ENCODE measurements at regions not wholly inside any gene's neighbourhood (a gene's known extent, or its start where the extent isn't known, plus 50 kb on each side); places are given as distances from the start of the nearest gene placed in this dataset.

DNA sequence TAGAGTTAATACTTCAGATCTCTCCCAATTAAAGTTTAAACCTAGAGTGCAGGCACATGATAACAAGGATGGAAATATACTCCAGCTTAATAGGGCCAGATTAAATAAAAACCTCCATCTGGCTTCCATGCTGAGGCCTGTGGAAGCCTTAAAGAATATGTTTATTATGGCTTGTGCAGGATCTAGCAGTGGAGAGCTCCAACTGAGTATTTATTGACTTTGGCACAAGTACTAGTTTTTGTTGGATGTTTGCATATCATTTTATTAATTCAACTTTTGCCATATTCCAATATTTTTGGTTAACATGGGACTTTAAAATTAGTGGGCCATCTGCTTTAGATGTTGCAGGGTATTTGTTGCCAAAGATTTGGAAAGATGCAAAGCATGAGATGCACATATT, 860.4 kb upstream of the SOX11 start:
- Histone ChIP-seq H3K9me3 (no peaks in the 10 kb centered on the region; the same call in 1 of the 2 replicates), H3K36me3 (replicated peaks) (no peaks in the 10 kb centered on the region), H3K27me3 (ENCODE audit: low read depth) (no peaks in the 10 kb centered on the region), H3K4me1 (no peaks in the 10 kb centered on the region), H3K4me3 (no peak overlapping the region)
- no peak for DNase-seq (ENCODE audit: low spot score in 2 of 2)
- in situ Hi-C loops (cut with MboI; ENCODE audit: low sequenced_read_pairs): no loop called here

DNA sequence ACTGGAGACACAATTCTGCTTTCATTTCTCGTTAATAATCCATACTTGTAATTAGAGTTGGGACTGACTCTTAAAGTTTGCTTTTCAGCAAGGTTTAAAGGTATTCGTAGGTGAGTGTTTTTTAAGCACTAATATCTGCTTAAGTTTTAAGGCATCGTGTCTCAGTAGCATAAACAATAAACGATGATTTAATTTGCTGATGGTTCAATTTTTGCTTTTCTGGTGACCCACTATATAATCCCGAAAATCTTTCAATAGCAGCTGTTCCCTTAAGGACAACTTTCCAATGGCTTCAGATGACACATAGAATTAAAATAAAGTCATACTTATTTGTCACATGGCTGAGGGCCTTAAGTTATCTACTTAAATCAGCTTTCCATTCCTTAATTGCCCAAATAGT, 859.5 kb upstream of the SOX11 start:
- in situ Hi-C loops (cut with MboI; ENCODE audit: low sequenced_read_pairs): no loop called here
- Histone ChIP-seq H3K36me3 (replicated peaks) (no peaks in the 10 kb centered on the region), H3K4me1 (no peaks in the 10 kb centered on the region), H3K4me3 (no peak overlapping the region), H3K9me3 (no peaks in the 10 kb centered on the region; the same call in 1 of the 2 replicates), H3K27me3 (ENCODE audit: low read depth) (no peaks in the 10 kb centered on the region)
- DNase-seq (ENCODE audit: low spot score in 2 of 2): no peak

DNA sequence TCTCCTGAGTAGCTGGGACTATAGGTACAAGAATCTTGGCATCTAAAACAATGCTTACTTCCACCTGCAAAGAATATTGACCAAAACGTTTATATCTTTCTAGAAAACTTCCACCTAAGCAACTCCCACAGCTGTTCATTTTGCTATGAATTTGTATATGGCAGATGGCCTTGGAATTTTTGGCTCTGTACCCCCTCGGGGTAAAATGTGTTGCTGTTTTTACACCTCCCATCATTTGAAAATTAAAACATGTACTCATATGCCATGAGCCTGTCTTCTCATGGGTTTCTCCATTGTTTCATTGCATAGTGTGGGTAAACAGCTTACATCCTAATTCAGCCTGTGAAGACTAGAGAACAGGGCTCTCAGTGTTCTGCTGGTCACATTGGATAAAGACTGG, 853.6 kb upstream of the SOX11 start:
- Histone ChIP-seq H3K36me3 (replicated peaks) (no peaks in the 10 kb centered on the region), H3K4me1 (no peaks in the 10 kb centered on the region), H3K4me3 (no peak overlapping the region), H3K27me3 (ENCODE audit: low read depth) (no peaks in the 10 kb centered on the region), H3K9me3 (0 out of 2 replicates have a peak, but pooled peaks cover 4% of the 10 kb centered on the region)
- in situ Hi-C loops (cut with MboI; ENCODE audit: low sequenced_read_pairs): no loop called here
- no peak for DNase-seq (ENCODE audit: low spot score in 2 of 2)

DNA sequence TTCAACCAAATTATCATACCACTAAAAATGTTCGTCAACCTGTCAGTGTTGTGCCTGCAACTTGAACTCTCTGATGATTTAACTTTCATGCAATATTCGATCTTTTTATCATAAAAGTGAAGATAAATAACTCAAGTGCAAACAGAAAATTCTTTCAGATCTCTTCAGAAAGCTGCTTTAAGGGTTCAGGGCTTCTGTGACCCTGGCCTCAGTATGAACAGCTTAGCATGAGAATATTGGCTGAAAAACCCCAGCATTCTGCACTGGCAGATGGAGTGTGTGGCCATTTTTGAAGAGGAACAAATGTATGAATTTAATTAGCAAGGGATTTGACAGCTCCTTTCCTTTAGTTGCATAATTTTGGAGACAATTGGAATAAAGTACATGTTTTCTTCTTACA, 851.4 kb upstream of the SOX11 start:
- H3K4me3 ChIP-seq: no peak overlapping the region
- 0 out of 2 replicates have a peak, but pooled peaks cover 4% of the 10 kb centered on the region for H3K9me3 ChIP-seq
- no peaks in the 10 kb centered on the region for H3K36me3 ChIP-seq (replicated peaks)
- H3K27me3 ChIP-seq (ENCODE audit: low read depth): no peaks in the 10 kb centered on the region
- in situ Hi-C loops (cut with MboI; ENCODE audit: low sequenced_read_pairs): no loop called here
- DNase-seq (ENCODE audit: low spot score in 2 of 2): no peak
- H3K4me1 ChIP-seq: no peaks in the 10 kb centered on the region

DNA sequence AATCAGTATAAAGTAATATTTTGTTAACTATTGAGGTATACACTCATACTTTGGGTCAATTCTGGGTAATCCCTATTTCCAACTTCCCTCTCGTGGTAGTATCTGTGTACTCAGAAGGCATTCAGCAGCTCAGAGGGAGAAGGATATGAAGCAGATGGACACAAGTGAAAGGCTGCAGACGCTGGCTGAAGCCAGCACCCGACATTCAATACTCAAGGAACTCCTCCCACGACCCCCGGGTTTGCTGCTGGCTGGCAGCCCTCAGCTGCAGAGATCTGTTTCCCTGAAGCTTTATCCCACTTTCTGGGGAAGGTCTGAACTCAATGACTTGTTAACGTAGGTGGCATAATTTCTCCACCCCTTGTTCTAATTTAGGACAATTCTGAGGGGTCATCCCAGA, 847.3 kb upstream of the SOX11 start:
- Histone ChIP-seq H3K36me3 (replicated peaks) (no peaks in the 10 kb centered on the region), H3K4me1 (no peaks in the 10 kb centered on the region), H3K27me3 (ENCODE audit: low read depth) (no peaks in the 10 kb centered on the region), H3K9me3 (0 out of 2 replicates have a peak, but pooled peaks cover 4% of the 10 kb centered on the region), H3K4me3 (no peak overlapping the region)
- in situ Hi-C loops (cut with MboI; ENCODE audit: low sequenced_read_pairs): no loop called here
- no peak for DNase-seq (ENCODE audit: low spot score in 2 of 2)

DNA sequence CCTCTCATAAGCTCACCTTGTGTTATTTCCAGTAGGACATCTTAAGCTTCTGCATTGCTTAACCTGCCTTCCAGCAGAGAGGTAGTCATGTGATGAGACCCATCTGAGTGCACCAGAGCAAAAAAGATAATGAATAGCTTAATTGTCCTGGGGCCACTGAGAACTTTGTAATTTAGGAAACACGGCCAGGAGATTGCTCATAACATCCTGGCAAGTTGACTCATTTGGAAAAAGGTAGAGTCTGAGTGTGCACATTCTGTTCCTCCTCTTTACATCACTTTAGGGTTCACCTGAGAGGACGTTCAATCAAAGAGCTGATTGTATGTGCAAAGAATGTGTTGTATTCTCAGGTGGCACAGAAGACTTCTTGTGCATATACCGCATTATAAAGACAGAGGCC, 830.2 kb upstream of the SOX11 start:
- Histone ChIP-seq H3K4me1 (no peaks in the 10 kb centered on the region), H3K4me3 (no peak overlapping the region), H3K27me3 (ENCODE audit: low read depth) (no peaks in the 10 kb centered on the region), H3K36me3 (replicated peaks) (no peaks in the 10 kb centered on the region), H3K9me3 (no peaks in the 10 kb centered on the region)
- DNase-seq (ENCODE audit: low spot score in 2 of 2): no peak
- in situ Hi-C loops (cut with MboI; ENCODE audit: low sequenced_read_pairs): no loop called here

DNA sequence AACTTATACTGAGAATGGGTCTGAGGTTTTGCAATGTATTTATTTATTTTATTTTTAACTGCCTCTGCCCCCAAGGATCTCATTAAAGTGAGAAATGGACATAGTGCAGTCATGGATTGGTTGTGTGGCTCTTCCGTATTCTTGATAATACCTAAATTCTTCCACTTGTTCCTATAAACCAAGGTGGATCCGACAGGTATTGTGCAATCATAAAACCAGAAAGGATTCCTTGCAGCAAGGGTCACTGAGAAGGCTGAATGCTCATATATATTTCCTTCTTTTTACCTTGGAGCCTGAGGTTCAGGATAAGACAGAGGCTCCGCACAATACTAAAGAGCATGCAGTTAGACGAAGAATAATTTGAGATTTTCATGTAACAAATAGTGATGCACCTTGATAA, 826.0 kb upstream of the SOX11 start:
- H3K9me3 ChIP-seq: no peaks in the 10 kb centered on the region
- in situ Hi-C loops (cut with MboI; ENCODE audit: low sequenced_read_pairs): no loop called here
- no peaks in the 10 kb centered on the region for H3K36me3 ChIP-seq (replicated peaks)
- H3K4me1 ChIP-seq: no peaks in the 10 kb centered on the region
- no peak for DNase-seq (ENCODE audit: low spot score in 2 of 2)
- H3K27me3 ChIP-seq (ENCODE audit: low read depth): no peaks in the 10 kb centered on the region
- H3K4me3 ChIP-seq: no peak overlapping the region

DNA sequence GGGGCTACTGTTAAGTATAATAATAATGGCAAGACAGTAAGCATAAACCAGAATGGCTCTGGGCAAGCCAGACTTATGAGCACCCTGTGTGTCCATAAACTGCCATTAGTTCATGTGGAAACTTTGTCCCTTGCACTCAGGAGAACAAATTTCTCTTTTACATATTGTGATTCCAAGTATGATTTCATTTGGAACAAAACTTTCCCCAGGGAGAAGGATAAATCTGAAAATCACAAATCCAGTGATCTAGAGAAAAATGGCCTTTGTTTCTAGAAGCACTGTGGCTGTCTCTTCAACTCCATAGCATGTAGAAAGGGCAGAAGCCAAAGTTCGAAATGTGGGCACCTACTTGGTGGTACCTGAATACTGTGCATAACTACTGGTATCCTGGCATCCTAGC, 823.7 kb upstream of the SOX11 start:
- no peak for DNase-seq (ENCODE audit: low spot score in 2 of 2)
- in situ Hi-C loops (cut with MboI; ENCODE audit: low sequenced_read_pairs): no loop called here
- H3K4me1 ChIP-seq: no peaks in the 10 kb centered on the region
- H3K36me3 ChIP-seq (replicated peaks): no peaks in the 10 kb centered on the region
- H3K4me3 ChIP-seq: no peak overlapping the region
- no peaks in the 10 kb centered on the region for H3K27me3 ChIP-seq (ENCODE audit: low read depth)
- no peaks in the 10 kb centered on the region for H3K9me3 ChIP-seq

DNA sequence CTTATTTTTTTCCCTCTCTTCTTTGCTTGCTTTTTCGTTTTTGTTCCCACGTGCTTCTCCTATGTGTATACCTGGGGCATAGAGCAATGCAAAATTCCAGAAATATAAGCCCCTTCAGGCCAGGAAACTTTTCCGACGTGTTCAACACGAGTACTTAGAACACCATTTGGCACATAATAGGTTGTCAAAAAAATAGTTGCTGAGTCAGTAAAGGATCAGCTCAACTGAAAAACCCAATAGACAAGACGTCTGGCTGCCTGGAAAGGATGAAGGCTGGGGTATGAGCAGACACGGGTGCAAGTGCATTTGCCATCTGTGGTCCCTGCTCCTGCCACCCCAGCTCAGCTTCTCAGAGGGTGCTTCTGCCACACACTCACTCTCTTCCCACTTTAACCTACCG, 823.0 kb upstream of the SOX11 start:
- H3K9me3 ChIP-seq: no peaks in the 10 kb centered on the region
- no peaks in the 10 kb centered on the region for H3K4me1 ChIP-seq
- no peaks in the 10 kb centered on the region for H3K27me3 ChIP-seq (ENCODE audit: low read depth)
- in situ Hi-C loops (cut with MboI; ENCODE audit: low sequenced_read_pairs): no loop called here
- H3K36me3 ChIP-seq (replicated peaks): no peaks in the 10 kb centered on the region
- no peak overlapping the region for H3K4me3 ChIP-seq
- no peak for DNase-seq (ENCODE audit: low spot score in 2 of 2)

DNA sequence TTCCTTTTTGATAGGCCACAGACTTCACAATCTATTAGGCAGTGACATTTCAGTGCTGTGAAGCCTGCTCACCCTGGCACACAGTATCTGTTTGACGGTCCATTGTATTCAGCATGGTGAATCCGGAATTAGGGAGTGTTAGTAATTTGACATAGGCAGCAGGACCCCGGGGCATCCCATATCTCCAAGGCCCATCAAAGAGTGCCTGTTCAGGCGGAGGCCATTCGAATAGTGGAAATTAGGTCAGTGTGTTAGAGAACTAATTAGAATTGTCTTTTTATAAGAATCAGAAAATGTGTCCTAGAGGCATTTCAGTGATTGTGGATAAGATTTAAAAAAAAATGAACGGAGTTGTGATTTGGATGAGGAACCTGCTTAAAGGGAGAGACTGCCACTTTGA, 818.8 kb upstream of the SOX11 start:
- H3K4me3 ChIP-seq: no peak overlapping the region
- H3K4me1 ChIP-seq: no peaks in the 10 kb centered on the region
- H3K36me3 ChIP-seq (replicated peaks): no peaks in the 10 kb centered on the region
- in situ Hi-C loops (cut with MboI; ENCODE audit: low sequenced_read_pairs): no loop called here
- no peaks in the 10 kb centered on the region for H3K9me3 ChIP-seq
- no peak for DNase-seq (ENCODE audit: low spot score in 2 of 2)
- H3K27me3 ChIP-seq (ENCODE audit: low read depth): no peaks in the 10 kb centered on the region

DNA sequence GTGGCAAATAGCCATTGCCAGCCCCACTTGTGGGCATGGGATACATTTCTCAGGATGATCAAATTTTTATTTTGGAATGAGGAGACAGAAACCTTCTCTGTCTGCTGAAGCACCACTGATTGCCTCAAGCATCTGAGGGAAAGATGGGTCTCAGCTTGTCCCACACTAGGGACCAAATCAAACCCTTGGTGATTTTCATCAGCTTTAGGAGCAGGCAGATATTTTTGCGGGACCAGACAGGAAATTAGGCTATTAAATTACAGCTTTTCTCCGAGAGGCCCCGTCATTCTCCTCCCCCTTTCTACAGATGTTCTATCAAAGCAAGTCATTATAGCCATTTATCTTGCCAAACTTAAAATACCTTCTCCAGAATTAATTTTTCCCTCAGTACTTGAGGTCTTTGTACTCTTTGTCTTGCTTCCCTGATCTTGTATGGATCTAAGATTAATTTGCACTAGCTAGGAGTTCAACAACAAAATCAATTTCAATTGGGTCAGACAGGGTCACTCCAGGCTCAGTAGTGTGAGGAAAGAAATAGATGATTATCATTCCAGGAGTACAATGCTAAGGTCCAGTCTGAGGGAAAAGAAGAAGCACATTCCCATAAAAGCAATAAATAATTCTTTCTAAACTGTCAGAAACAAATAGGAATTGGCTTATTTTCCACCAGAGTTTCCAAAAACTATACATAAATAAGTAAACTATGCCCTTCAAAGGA, 818.1 kb upstream of the SOX11 start:
- in situ Hi-C loops (cut with MboI; ENCODE audit: low sequenced_read_pairs): no loop called here
- Histone ChIP-seq H3K4me3 (no peak overlapping the region), H3K9me3 (no peaks in the 10 kb centered on the region), H3K4me1 (no peaks in the 10 kb centered on the region), H3K36me3 (replicated peaks) (no peaks in the 10 kb centered on the region), H3K27me3 (ENCODE audit: low read depth) (no peaks in the 10 kb centered on the region)
- DNase-seq (ENCODE audit: low spot score in 2 of 2): no peak

DNA sequence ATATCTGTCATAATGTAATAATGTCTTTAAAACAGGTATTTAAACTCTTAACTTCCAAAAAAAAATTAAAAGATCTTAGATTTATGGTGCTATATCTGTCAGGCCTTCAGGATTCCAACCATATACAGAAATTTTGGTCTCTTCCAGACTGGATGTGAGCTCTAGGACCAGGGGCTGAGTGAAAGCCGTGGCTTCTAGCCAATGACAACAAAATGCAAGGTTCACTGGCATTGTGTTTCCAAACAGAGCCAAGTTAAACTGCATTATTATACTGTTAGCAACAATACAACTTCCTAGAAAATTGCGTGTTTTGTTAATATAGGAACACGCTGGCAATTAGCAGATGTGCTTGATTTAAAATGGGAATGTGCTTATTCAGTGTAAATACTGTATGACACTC, 809.8 kb upstream of the SOX11 start:
- no peaks in the 10 kb centered on the region for H3K4me1 ChIP-seq
- H3K36me3 ChIP-seq (replicated peaks): no peaks in the 10 kb centered on the region
- no peaks in the 10 kb centered on the region for H3K27me3 ChIP-seq (ENCODE audit: low read depth)
- in situ Hi-C loops (cut with MboI; ENCODE audit: low sequenced_read_pairs): no loop called here
- DNase-seq (ENCODE audit: low spot score in 2 of 2): no peak
- no peak overlapping the region for H3K4me3 ChIP-seq
- H3K9me3 ChIP-seq: no peaks in the 10 kb centered on the region; the same call in 1 of the 2 replicates

DNA sequence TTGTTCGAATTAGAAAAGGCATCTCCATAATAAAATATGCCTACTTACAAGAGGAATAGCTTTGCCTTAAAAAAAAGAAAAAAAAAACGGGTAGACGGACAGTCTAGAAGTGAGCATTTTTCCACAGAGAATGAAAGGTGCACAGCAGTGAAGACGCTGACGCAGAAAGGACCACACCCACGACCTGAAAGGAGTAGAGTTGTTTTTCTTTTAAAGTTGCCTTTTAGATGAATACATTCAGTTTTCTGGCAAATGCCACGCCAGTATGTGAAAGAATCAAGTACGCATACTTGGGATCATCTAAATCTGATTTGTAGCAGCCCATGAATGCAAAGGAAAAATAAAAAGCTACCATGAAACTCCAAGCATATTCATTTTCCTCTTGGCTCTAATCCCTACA, 809.2 kb upstream of the SOX11 start:
- no peak overlapping the region for H3K4me3 ChIP-seq
- DNase-seq (ENCODE audit: low spot score in 2 of 2): no peak
- in situ Hi-C loops (cut with MboI; ENCODE audit: low sequenced_read_pairs): no loop called here

DNA sequence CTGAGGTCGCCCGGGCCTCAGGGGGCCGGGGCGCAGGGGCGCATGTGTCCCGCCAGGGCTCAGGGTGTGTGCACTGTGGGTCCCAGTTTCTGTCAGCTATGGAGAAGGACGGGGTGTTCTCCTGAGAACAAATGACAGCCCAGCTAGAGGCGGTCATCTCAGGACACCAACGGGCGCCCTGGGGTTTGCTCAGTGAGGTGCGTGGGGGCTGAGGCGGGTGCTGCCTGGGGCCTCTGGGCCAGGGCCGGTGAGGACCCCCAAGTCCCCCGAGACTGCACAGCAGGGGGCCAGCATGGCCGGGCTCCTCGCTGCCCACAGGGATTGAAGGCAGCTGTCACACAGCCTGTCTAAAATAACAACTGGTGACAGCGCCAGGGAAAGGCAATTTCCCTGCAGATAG, 808.8 kb upstream of the SOX11 start:
- in situ Hi-C loops (cut with MboI; ENCODE audit: low sequenced_read_pairs): no loop called here
- no peaks in the 10 kb centered on the region for H3K4me1 ChIP-seq

More for the DNA sequence above, 809.2 kb upstream of the SOX11 start:
- Histone ChIP-seq H3K36me3 (replicated peaks) (no peaks in the 10 kb centered on the region), H3K27me3 (ENCODE audit: low read depth) (no peaks in the 10 kb centered on the region), H3K4me1 (no peaks in the 10 kb centered on the region), H3K9me3 (no peaks in the 10 kb centered on the region; the same call in 1 of the 2 replicates)

DNA sequence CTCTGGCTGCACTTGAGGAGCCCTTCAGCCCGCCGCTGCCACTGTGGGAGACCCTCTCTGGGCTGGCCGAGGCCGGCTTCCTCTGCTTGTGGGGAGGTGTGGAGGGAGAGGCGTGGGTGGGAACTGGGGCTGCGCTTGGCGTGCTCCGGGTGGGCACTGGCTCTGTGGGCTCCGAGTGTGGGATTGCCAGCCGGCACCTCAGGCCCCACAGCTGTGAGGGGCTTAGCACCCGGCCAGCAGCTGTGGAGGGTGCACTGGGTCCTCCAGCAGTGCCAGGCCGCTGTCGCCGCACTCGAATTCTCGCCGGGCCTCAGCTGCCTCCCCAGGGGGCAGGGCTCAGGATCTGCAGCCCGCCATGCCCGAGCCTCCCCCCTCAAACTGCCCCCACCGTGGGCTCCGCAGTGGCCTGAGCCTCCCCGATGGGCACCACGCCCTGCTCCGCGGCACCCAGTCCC, 808.0 kb upstream of the SOX11 start:
- no peak overlapping the region for H3K4me3 ChIP-seq
- no peaks in the 10 kb centered on the region for H3K36me3 ChIP-seq (replicated peaks)
- H3K4me1 ChIP-seq: no peaks in the 10 kb centered on the region
- in situ Hi-C loops (cut with MboI; ENCODE audit: low sequenced_read_pairs): no loop called here
- no peak for DNase-seq (ENCODE audit: low spot score in 2 of 2)
- H3K27me3 ChIP-seq (ENCODE audit: low read depth): no peaks in the 10 kb centered on the region
- no peaks in the 10 kb centered on the region; the same call in 1 of the 2 replicates for H3K9me3 ChIP-seq

More for the DNA sequence above, 808.8 kb upstream of the SOX11 start:
- Histone ChIP-seq H3K4me3 (no peak overlapping the region), H3K9me3 (no peaks in the 10 kb centered on the region; the same call in 1 of the 2 replicates), H3K27me3 (ENCODE audit: low read depth) (no peaks in the 10 kb centered on the region), H3K36me3 (replicated peaks) (no peaks in the 10 kb centered on the region)
- DNase-seq (ENCODE audit: low spot score in 2 of 2): no peak
